ENCODE measurements at regions not wholly inside any gene's neighbourhood (a gene's known extent, or its start where the extent isn't known, plus 50 kb on each side); places are given as distances from the start of the nearest gene placed in this dataset.

- TF ChIP-seq CTCF (IDR thresholded peaks at IDR 0.05) (no peak), POLR2A (IDR thresholded peaks at IDR 0.05) (no peak)
Measured at GRCh38 chr9:12903316-12903715, 128.5 kb downstream of the LURAP1L start.

All from uterus (tissue), 2 donors.